Esophagus squamous epithelium (tissue), 5 donors: ENCODE measurements at regions not wholly inside any gene's neighbourhood (a gene's known extent, or its start where the extent isn't known, plus 50 kb on each side); places are given as distances from the start of the nearest gene placed in this dataset.
"Not testable (repeated sequence)": the region's sequence is repeated elsewhere in the genome, so short reads cannot be mapped to it uniquely, and the experiment has no call there.

ENCODE experiments used
- DNase-seq: peaks from one replicate; lab custom pipeline; 2025; lab: John Stamatoyannopoulos, UW
- H3K27ac ChIP-seq, 4 donors: fragments of 200-600 bp; sonication (generic); one replicate each; pipeline ENCODE4 v1.5.1; 2016 to 2019; ENCODE audit warnings: mild to moderate bottlenecking in 1 of 4
- H3K27me3 ChIP-seq, 4 donors: fragments of 200-600 bp; sonication (generic); 1 replicate in 3 of 4; 2 replicates in 1 of 4; pipeline versions ENCODE4 v1.5.1 to v1.6.0; 2017 to 2021; ENCODE audit warnings: antibody characterized with exemption in 1 of 4
- H3K36me3 ChIP-seq, 3 donors: fragments of 200-600 bp; sonication (generic); one replicate each; pipeline ENCODE4 v1.5.1; 2016 to 2019
- H3K4me1 ChIP-seq, 3 donors: fragments of 200-600 bp; sonication (generic); one replicate each; pipeline ENCODE4 v1.5.1; 2017 to 2019
- H3K4me3 ChIP-seq, 4 donors: fragments of 200-600 bp; sonication (generic); 1 replicate in 3 of 4; 2 replicates in 1 of 4; pipeline ENCODE4 v1.5.1; 2016 to 2019; ENCODE audit warnings: mild to moderate bottlenecking in 2 of 4, moderate library complexity in 1 of 4
- H3K9me3 ChIP-seq, 3 donors: fragments of 200-600 bp; sonication (generic); one replicate each; pipeline ENCODE4 v1.5.1; 2016 to 2019
- POLR2A ChIP-seq, 4 donors: fragments of 450-650 bp; IDR thresholded peaks; one replicate each; pipeline ENCODE4 v1.6.1; 2017; ENCODE audit warnings: antibody characterized with exemption in 4 of 4, mild to moderate bottlenecking in 4 of 4, moderate library complexity in 3 of 4
- WGBS, 2 donors: methylation state at CpG; one replicate each; pipeline ENCODE4 v1.1.5; 2018; 5-methylcytosine and 5-hydroxymethylcytosine counted together
- intact Hi-C: fragments of 100-400 bp; cut with DNase I; formaldehyde crosslinking; loops from one replicate; pipeline ENCODE4 v1.15.0; 2022
- TF ChIP-seq, protein P1 (sequence below), 6 experiments: fragments of 450-650 bp in 4 of 6; fragments of 200-600 bp in 2 of 6; sonication (generic) in 2 of 6; IDR thresholded peaks; one replicate each; pipeline ENCODE4 v1.5.1; 2016 to 2019; ENCODE audit warnings: antibody characterized with exemption in 6 of 6, mild to moderate bottlenecking in 4 of 6, moderate library complexity in 4 of 6
- donor health status: DM: yes; HTN: yes; CAD: no.

DNA sequence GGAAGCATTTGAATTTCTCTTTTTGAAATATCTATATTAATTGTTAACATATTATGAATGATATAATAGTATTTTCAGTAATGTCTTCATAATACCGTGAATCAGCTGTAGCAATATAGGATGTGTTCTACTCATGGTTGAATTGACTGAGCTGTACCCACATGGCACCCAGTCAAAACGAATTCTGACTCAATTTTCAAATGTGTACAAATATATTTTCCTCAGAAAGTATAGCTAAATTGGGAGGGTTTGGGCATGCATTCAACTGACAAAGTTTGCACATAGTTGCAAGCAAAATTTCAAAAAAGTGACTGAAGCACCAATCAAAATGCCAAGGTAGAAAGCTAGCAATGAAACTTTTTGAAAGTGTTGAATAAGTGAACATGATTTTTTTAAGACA, 188.9 kb downstream of the NAF1 start:
- H3K4me1 ChIP-seq, result no peaks in the 10 kb centered on the region
- no peaks in the 10 kb centered on the region for H3K9me3 ChIP-seq
- 51 to 55% methylated on average over 2 of the region's 2 CpGs for WGBS, 2 donors
- H3K4me3 ChIP-seq, result no peak overlapping the region
- no peak for TF ChIP-seq POLR2A (IDR thresholded peaks at IDR 0.05)
- TF ChIP-seq, protein P1, sequence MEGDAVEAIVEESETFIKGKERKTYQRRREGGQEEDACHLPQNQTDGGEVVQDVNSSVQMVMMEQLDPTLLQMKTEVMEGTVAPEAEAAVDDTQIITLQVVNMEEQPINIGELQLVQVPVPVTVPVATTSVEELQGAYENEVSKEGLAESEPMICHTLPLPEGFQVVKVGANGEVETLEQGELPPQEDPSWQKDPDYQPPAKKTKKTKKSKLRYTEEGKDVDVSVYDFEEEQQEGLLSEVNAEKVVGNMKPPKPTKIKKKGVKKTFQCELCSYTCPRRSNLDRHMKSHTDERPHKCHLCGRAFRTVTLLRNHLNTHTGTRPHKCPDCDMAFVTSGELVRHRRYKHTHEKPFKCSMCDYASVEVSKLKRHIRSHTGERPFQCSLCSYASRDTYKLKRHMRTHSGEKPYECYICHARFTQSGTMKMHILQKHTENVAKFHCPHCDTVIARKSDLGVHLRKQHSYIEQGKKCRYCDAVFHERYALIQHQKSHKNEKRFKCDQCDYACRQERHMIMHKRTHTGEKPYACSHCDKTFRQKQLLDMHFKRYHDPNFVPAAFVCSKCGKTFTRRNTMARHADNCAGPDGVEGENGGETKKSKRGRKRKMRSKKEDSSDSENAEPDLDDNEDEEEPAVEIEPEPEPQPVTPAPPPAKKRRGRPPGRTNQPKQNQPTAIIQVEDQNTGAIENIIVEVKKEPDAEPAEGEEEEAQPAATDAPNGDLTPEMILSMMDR (IDR thresholded peaks at IDR 0.05), result no peak
- no peaks in the 10 kb centered on the region for H3K27me3 ChIP-seq
- intact Hi-C loops, result no loop called here
- H3K36me3 ChIP-seq, result no peaks in the 10 kb centered on the region
- no peak for DNase-seq
- no peak overlapping the region for H3K27ac ChIP-seq

DNA sequence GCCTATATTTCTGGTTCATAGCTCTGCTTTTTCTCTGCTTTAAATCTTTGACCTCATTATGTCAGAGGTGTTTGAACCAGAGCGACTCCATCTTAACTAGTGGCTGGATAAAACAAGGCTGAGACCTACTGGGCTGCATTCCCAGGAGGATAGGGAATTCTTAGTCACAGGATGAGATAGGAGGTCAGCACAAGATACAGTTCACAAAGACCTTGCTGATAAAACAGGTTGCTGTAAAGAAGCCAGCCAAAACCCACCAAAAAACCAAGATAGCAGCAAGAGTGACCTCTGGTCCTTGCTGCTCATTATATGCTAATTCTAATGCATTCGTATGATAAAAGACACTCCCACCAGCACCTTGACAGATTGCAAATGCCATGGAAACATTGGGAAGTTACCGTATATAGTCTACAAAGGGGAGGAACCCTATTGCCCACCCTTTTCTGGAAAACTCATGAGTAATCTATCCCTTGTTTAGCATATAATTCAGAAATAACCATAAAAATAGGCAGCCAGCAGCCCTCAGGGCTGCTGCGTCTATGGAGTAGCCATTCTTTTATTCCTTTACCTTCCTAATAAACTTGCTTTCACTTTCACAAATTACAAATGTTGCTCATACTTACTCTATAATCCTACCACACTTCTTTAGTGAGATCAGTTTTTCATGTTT, 193.9 kb downstream of the NAF1 start:
- 46 to 65% methylated on average over 4 of the region's 4 CpGs for WGBS, 2 donors
- Histone ChIP-seq H3K4me1 (no peaks in the 10 kb centered on the region), H3K27me3 (no peaks in the 10 kb centered on the region), H3K9me3 (no peaks in the 10 kb centered on the region), H3K27ac (no peak overlapping the region), H3K4me3 (no peak overlapping the region), H3K36me3 (no peaks in the 10 kb centered on the region)
- TF ChIP-seq, protein P1 (IDR thresholded peaks at IDR 0.05), result no peak
- no peak for TF ChIP-seq POLR2A (IDR thresholded peaks at IDR 0.05)
- intact Hi-C loops, result no loop called here
- no peak for DNase-seq

DNA sequence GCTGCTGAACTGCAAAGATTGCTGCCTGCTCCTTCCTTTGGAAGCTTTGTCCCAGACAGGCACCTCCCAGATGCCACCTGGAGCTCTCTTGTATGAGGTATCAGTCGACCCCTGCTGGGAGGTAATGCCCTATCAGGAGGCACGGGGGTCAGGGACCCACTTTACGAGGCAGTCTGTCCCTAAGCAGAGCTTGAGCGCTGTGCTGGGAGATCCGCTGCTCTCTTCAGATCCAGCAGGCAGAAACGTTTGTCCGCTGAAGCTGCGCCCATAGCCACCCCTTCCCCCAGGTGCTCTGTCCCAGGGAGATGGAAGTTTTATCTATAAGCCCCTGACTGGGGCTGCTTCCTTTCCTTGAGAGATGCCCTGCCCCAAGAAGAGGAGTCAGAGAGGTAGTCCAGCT, 197.5 kb downstream of the NAF1 start:
- Histone ChIP-seq H3K4me3 (no peak overlapping the region), H3K4me1 (no peaks in the 10 kb centered on the region), H3K27me3 (no peaks in the 10 kb centered on the region), H3K27ac (no peak overlapping the region), H3K36me3 (no peaks in the 10 kb centered on the region), H3K9me3 (no peaks in the 10 kb centered on the region)
- intact Hi-C loops, result no loop called here
- DNase-seq, result no peak
- WGBS, 2 donors, result 82% methylated on average over 8 of the region's 8 CpGs; no CpG with 5 or more reads in 1 of the 2 donors
- TF ChIP-seq, protein P1 (IDR thresholded peaks at IDR 0.05), result no peak
- no peak for TF ChIP-seq POLR2A (IDR thresholded peaks at IDR 0.05)

DNA sequence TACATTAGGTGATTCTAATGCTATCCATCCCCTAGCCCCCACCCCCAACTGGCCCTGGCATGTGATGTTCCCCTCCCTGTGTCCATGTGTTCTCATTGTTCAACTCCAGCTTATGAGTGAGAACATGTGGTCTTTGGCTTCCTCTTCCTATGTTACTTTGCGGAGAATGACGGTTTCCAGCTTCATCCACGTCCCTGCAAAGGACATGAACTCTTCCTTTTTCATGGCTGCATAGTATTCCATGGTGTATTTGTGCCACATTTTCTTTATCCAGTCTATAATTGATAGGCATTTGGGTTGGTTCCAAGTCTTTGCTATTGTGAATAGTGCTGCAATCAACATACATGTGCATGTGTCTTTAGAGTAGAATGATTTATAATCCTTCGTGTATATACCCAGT, 200.7 kb downstream of the NAF1 start:
- DNase-seq, H3K27me3 ChIP-seq, H3K36me3 ChIP-seq, intact Hi-C loops, H3K4me3 ChIP-seq, H3K4me1 ChIP-seq, H3K27ac ChIP-seq, H3K9me3 ChIP-seq: not testable (repeated sequence)
- 48 to 92% methylated on average over 3 to 4 of the region's 4 CpGs for WGBS, 2 donors

DNA sequence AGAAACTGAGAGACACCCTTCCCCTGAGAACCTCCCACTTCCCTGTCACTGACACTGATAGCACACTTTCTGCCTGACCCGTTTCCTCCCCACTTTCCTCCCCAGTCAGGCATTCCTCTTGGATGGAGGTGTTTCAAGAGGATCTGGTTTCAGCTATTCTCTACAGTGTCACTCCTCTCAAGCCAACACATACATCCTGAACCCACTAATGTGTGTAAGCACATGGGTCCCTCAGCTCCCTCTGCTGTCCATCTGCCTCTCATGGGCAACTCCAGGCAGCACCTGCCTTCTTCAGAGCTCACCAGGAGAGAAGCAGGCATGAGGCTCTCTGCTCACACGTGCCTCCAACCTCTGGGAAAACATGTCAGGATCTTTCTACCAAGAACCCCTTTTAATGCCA, 207.6 kb downstream of the NAF1 start:
- H3K27ac ChIP-seq, result no peak overlapping the region
- H3K9me3 ChIP-seq, result no peaks in the 10 kb centered on the region
- intact Hi-C loops, result no loop called here
- no peaks in the 10 kb centered on the region for H3K4me1 ChIP-seq
- no peak for TF ChIP-seq POLR2A (IDR thresholded peaks at IDR 0.05)
- TF ChIP-seq, protein P1 (IDR thresholded peaks at IDR 0.05), result peak in 1 of 6 experiments; percentile 29
- no peak for DNase-seq
- no peaks in the 10 kb centered on the region for H3K27me3 ChIP-seq
- no peak overlapping the region for H3K4me3 ChIP-seq
- 35 to 49% methylated on average over 2 of the region's 2 CpGs for WGBS, 2 donors
- H3K36me3 ChIP-seq, result no peaks in the 10 kb centered on the region
